GM12878 (cell line): ENCODE measurements at regions not wholly inside any gene's neighbourhood (a gene's known extent, or its start where the extent isn't known, plus 50 kb on each side); places are given as distances from the start of the nearest gene placed in this dataset.

Experiments used
- ATAC-seq: fragments of 200-7000 bp; cut with Tn5 transposase; 3 replicates; pipeline ENCODE4 v1.9.1; 2020; ENCODE audit warnings: mild to moderate bottlenecking, moderate library complexity
- BruUV-seq: library from RNA; stranded (reverse); fragments of 400-500 nt; replicated peaks from 2 replicates; lab custom pipeline; 2021; lab: Mats Ljungman, UMichigan
- CTCF ChIA-PET: fragments of 300-600 bp; sonication (Branson Sonifier 250); formaldehyde crosslinking; extraction: SDS; loops from one replicate; lab custom pipeline; 2021; ENCODE audit warnings: inconsistent platforms; lab: Yijun Ruan, JAX
- POLR2A ChIA-PET: fragments of 350-600 bp; formaldehyde crosslinking; extraction: SDS; loops from one replicate; lab custom pipeline; 2021; ENCODE audit warnings: inconsistent platforms; lab: Charles Lee
- RAD21 ChIA-PET: fragments of 300-600 bp; sonication (Branson Sonifier 250); formaldehyde crosslinking; loops from one replicate; lab custom pipeline; 2023; ENCODE audit warnings: antibody characterized with exemption; ENCODE audit not compliant: unreplicated experiment; lab: Charles Lee
- SMC1A ChIA-PET: fragments of 300-600 bp; sonication (Branson Sonifier 250); formaldehyde crosslinking; loops from one replicate; lab custom pipeline; 2023; ENCODE audit not compliant: unreplicated experiment, uncharacterized antibody; lab: Charles Lee
- DNase-seq: peaks from one replicate; pipeline ENCODE4 v3.0.0-alpha.2; 2011; ENCODE audit warnings: low read depth, low spot score
- FAIRE-seq: peaks from 3 replicates; lab custom pipeline; 2011; peaks lifted over from hg19 to GRCh38; lab: Jason Lieb, UNC
- H2AFZ ChIP-seq: 2 replicates; pipeline ENCODE4 v1.6.0; 2011; ENCODE audit warnings: low read depth, low read length, control low read depth; ENCODE audit not compliant: control insufficient read depth
- H3K27ac ChIP-seq: 2 replicates; pipeline ENCODE4 v1.5.1; 2011; ENCODE audit warnings: control low read depth; ENCODE audit not compliant: control insufficient read depth, insufficient read depth
- H3K27me3 ChIP-seq, 2 experiments: replicated peaks in 1 of 2; 2 replicates each; pipeline versions ENCODE4 v1.6.0 to v1.6.1; 2011; ENCODE audit warnings: low read length in 1 of 2; ENCODE audit not compliant: control insufficient read depth in 2 of 2, insufficient read depth in 2 of 2
- H3K36me3 ChIP-seq, 2 experiments: 2 replicates each; pipeline ENCODE4 v1.5.1; 2011; ENCODE audit warnings: low read length in 1 of 2; ENCODE audit not compliant: control insufficient read depth in 2 of 2, insufficient read depth in 2 of 2
- H3K4me1 ChIP-seq: 2 replicates; pipeline ENCODE4 v1.6.1; 2011; ENCODE audit warnings: mild to moderate bottlenecking, low read length, moderate library complexity, mixed read lengths; ENCODE audit not compliant: control insufficient read depth, insufficient read depth
- H3K4me2 ChIP-seq: 2 replicates; pipeline ENCODE4 v1.6.0; 2011; ENCODE audit warnings: control low read depth; ENCODE audit not compliant: control insufficient read depth, insufficient read depth
- H3K4me3 ChIP-seq: fragments of 200-600 bp; sonication (generic); 2 replicates; pipeline ENCODE4 v1.5.1; 2016
- H3K79me2 ChIP-seq: 2 replicates; pipeline ENCODE4 v1.6.0; 2011; ENCODE audit warnings: low read length; ENCODE audit not compliant: control insufficient read depth, insufficient read depth
- H3K9ac ChIP-seq: 2 replicates; pipeline ENCODE4 v1.8.0; 2011; ENCODE audit warnings: low read length, control low read depth, mixed read lengths; ENCODE audit not compliant: control insufficient read depth, insufficient read depth
- H3K9me3 ChIP-seq: replicated peaks from 3 replicates; pipeline ENCODE4 v1.5.1; 2011; ENCODE audit warnings: mild to moderate bottlenecking, low read length; ENCODE audit not compliant: control insufficient read depth, insufficient read depth
- H4K20me1 ChIP-seq: 2 replicates; pipeline ENCODE4 v1.6.0; 2011; ENCODE audit not compliant: control insufficient read depth, insufficient read depth
- CREB1 ChIP-seq: IDR thresholded peaks from 2 replicates; pipeline ENCODE4 v1.6.1; 2012; ENCODE audit warnings: low read depth, mild to moderate bottlenecking, inconsistent platforms
- POU2F2 ChIP-seq: IDR thresholded peaks from 3 replicates; pipeline ENCODE4 v1.6.1; 2011; ENCODE audit warnings: low read depth, mild to moderate bottlenecking, low read length, borderline replicate concordance
- WGBS: methylation state at CpG from one replicate; pipeline ENCODE4 v1.1.6; 2016; ENCODE audit warnings: low lambda C conversion rate; ENCODE audit not compliant: insufficient replicate concordance, insufficient coverage; ENCODE audit errors: missing lambda C conversion rate; 5-methylcytosine and 5-hydroxymethylcytosine counted together
- in situ Hi-C: fragments of 300-500 bp; cut with MboI; formaldehyde crosslinking; loops from 9 replicates; pipeline ENCODE4 v1.14.3; 2018; ENCODE audit warnings: mixed read lengths
- intact Hi-C: fragments of 100-400 bp; cut with micrococcal nuclease; formaldehyde crosslinking; loops from one replicate; pipeline ENCODE4 v1.14.2; 2022; ENCODE audit not compliant: unreplicated experiment
- TF ChIP-seq, protein P1 (sequence below): IDR thresholded peaks from 2 replicates; pipeline ENCODE4 v1.6.1; 2012; ENCODE audit warnings: mild to moderate bottlenecking, low read depth, low read length
- TF ChIP-seq, protein P2 (sequence below): IDR thresholded peaks from 2 replicates; pipeline ENCODE4 v1.6.1; 2011; ENCODE audit warnings: borderline replicate concordance, low read depth, mild to moderate bottlenecking, moderate library complexity, low read length; ENCODE audit not compliant: insufficient read depth, poor library complexity, severe bottlenecking
- TF ChIP-seq, protein P3 (sequence below): IDR thresholded peaks from 2 replicates; pipeline ENCODE4 v1.6.1; 2012; ENCODE audit warnings: low read depth, low read length, improper control_type of control experiment
- TF ChIP-seq, protein P4 (sequence below): fragments of 450-650 bp; conservative IDR thresholded peaks from 2 replicates; pipeline ENCODE4 v1.6.1; 2017; ENCODE audit warnings: mild to moderate bottlenecking, moderate library complexity
- TF ChIP-seq, protein P5 (sequence below): fragments of 450-650 bp; IDR thresholded peaks from 2 replicates; pipeline ENCODE4 v1.6.1; 2016; ENCODE audit warnings: mild to moderate bottlenecking, moderate library complexity, borderline replicate concordance

DNA sequence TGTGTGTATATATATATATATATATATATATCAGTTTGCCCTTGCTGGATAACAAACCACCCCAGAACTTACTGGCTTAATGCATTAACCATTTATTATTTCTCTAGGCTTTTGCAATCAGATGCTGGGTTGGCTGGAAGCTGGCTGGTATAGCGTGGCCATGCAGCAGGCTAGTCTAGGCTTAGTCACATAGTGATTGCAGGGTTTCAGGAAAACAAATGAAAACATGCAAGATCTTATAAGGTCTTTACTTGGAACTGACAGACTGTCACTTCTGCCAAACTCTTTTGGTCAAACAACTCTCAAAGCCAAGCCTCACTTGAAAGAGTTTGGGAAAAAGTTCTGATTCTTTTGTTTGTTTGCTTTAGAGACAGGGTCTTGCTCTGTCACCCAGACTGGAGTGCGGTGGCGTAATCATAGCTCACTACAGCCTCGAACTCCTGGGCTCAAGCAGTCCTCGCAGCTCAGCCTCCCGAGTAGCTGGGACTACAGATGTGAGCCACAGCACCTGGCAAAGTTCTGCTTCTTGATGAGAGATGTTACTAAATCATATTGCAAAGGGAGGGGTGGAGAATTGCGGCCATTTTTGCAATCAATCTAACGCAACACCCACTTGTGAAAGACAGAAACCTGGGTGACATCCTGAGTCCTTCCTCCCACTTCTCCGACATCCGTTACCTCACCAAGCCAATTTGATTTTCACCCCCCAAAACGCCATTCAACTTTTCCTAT is 58.7 kb upstream of the SMOX start (continued):
- TF ChIP-seq, protein P1, sequence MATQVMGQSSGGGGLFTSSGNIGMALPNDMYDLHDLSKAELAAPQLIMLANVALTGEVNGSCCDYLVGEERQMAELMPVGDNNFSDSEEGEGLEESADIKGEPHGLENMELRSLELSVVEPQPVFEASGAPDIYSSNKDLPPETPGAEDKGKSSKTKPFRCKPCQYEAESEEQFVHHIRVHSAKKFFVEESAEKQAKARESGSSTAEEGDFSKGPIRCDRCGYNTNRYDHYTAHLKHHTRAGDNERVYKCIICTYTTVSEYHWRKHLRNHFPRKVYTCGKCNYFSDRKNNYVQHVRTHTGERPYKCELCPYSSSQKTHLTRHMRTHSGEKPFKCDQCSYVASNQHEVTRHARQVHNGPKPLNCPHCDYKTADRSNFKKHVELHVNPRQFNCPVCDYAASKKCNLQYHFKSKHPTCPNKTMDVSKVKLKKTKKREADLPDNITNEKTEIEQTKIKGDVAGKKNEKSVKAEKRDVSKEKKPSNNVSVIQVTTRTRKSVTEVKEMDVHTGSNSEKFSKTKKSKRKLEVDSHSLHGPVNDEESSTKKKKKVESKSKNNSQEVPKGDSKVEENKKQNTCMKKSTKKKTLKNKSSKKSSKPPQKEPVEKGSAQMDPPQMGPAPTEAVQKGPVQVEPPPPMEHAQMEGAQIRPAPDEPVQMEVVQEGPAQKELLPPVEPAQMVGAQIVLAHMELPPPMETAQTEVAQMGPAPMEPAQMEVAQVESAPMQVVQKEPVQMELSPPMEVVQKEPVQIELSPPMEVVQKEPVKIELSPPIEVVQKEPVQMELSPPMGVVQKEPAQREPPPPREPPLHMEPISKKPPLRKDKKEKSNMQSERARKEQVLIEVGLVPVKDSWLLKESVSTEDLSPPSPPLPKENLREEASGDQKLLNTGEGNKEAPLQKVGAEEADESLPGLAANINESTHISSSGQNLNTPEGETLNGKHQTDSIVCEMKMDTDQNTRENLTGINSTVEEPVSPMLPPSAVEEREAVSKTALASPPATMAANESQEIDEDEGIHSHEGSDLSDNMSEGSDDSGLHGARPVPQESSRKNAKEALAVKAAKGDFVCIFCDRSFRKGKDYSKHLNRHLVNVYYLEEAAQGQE: no peak
- TF ChIP-seq POU2F2 (no peak), CREB1 (no peak)
- TF ChIP-seq, protein P2, sequence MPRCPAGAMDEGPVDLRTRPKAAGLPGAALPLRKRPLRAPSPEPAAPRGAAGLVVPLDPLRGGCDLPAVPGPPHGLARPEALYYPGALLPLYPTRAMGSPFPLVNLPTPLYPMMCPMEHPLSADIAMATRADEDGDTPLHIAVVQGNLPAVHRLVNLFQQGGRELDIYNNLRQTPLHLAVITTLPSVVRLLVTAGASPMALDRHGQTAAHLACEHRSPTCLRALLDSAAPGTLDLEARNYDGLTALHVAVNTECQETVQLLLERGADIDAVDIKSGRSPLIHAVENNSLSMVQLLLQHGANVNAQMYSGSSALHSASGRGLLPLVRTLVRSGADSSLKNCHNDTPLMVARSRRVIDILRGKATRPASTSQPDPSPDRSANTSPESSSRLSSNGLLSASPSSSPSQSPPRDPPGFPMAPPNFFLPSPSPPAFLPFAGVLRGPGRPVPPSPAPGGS: no peak

DNA sequence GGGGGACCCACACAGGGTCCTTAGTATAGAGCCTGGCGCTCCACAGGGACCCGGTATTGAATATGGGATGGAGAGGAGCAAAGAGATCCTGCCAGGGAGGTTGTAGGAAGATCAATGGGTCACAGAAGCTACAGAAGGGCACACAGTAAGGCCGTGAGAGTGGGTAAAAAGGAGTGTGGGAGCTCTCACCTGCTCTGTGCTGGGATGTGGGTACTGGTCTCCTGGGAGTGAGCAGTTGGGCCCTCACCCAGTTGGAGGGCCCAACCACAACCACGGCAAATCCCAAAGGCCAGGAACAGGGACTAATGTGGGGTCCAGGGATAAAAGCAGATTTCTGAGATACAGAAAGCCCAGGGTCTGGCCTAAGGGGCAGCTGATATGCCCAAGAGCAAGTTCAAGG is 59.9 kb upstream of the SMOX start:
- FAIRE-seq (no peak), ATAC-seq (no peak), DNase-seq (no peak)
- Histone ChIP-seq H2AFZ (no peak overlapping the region), H4K20me1 (no peaks in the 10 kb centered on the region), H3K4me3 (no peak overlapping the region), H3K4me1 (peaks cover 11% of the 10 kb centered on the region), H3K79me2 (no peaks in the 10 kb centered on the region), H3K36me3 (no peaks in the 10 kb centered on the region), H3K9ac (no peak overlapping the region), H3K9me3 (no peaks in the 10 kb centered on the region), H3K4me2 (no peak overlapping the region), H3K27ac (no peak overlapping the region), H3K27me3 (no peaks in the 10 kb centered on the region; a peak in 1 of 4 replicates)
- in situ Hi-C loops (loop anchor here (5.0 kb wide), 1 partner anchor 306 kb away; the partner anchor contains the start of gene SPEF1), intact Hi-C loops (loop anchor here (10.0 kb wide), 1 partner anchor 404 kb away; the partner anchor contains the start of gene ADAM33)
- ChIA-PET CTCF (interaction anchor here (0.8 to 1.0 kb wide), 2 partner anchors 13 to 412 kb away, joined by 3 read pairs; no protein-coding TSS in a partner anchor), POLR2A (no interaction called here), RAD21 (no interaction called here), SMC1A (no interaction called here)
- no TSS peak for BruUV-seq
- 57% methylated on average over 4 of the region's 4 CpGs for WGBS
- TF ChIP-seq, protein P3, sequence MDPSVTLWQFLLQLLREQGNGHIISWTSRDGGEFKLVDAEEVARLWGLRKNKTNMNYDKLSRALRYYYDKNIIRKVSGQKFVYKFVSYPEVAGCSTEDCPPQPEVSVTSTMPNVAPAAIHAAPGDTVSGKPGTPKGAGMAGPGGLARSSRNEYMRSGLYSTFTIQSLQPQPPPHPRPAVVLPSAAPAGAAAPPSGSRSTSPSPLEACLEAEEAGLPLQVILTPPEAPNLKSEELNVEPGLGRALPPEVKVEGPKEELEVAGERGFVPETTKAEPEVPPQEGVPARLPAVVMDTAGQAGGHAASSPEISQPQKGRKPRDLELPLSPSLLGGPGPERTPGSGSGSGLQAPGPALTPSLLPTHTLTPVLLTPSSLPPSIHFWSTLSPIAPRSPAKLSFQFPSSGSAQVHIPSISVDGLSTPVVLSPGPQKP: no peak
- TF ChIP-seq, protein P4, sequence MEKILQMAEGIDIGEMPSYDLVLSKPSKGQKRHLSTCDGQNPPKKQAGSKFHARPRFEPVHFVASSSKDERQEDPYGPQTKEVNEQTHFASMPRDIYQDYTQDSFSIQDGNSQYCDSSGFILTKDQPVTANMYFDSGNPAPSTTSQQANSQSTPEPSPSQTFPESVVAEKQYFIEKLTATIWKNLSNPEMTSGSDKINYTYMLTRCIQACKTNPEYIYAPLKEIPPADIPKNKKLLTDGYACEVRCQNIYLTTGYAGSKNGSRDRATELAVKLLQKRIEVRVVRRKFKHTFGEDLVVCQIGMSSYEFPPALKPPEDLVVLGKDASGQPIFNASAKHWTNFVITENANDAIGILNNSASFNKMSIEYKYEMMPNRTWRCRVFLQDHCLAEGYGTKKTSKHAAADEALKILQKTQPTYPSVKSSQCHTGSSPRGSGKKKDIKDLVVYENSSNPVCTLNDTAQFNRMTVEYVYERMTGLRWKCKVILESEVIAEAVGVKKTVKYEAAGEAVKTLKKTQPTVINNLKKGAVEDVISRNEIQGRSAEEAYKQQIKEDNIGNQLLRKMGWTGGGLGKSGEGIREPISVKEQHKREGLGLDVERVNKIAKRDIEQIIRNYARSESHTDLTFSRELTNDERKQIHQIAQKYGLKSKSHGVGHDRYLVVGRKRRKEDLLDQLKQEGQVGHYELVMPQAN: no peak
- TF ChIP-seq, protein P5, sequence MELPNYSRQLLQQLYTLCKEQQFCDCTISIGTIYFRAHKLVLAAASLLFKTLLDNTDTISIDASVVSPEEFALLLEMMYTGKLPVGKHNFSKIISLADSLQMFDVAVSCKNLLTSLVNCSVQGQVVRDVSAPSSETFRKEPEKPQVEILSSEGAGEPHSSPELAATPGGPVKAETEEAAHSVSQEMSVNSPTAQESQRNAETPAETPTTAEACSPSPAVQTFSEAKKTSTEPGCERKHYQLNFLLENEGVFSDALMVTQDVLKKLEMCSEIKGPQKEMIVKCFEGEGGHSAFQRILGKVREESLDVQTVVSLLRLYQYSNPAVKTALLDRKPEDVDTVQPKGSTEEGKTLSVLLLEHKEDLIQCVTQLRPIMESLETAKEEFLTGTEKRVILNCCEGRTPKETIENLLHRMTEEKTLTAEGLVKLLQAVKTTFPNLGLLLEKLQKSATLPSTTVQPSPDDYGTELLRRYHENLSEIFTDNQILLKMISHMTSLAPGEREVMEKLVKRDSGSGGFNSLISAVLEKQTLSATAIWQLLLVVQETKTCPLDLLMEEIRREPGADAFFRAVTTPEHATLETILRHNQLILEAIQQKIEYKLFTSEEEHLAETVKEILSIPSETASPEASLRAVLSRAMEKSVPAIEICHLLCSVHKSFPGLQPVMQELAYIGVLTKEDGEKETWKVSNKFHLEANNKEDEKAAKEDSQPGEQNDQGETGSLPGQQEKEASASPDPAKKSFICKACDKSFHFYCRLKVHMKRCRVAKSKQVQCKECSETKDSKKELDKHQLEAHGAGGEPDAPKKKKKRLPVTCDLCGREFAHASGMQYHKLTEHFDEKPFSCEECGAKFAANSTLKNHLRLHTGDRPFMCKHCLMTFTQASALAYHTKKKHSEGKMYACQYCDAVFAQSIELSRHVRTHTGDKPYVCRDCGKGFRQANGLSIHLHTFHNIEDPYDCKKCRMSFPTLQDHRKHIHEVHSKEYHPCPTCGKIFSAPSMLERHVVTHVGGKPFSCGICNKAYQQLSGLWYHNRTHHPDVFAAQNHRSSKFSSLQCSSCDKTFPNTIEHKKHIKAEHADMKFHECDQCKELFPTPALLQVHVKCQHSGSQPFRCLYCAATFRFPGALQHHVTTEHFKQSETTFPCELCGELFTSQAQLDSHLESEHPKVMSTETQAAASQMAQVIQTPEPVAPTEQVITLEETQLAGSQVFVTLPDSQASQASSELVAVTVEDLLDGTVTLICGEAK: no peak
